NCI-H187 (cell line): ENCODE measurements at regions not wholly inside any gene's neighbourhood (a gene's known extent, or its start where the extent isn't known, plus 50 kb on each side); places are given as distances from the start of the nearest gene placed in this dataset.
A peak's percentile ranks its signal among the peaks of the same experiment; 100 is the strongest.
"Not testable (repeated sequence)": the region's sequence is repeated elsewhere in the genome, so short reads cannot be mapped to it uniquely, and the experiment has no call there.

Source experiments
- DNase-seq, 2 experiments: peaks; one replicate each; lab custom pipeline; 2025; lab: John Stamatoyannopoulos, UW

DNA sequence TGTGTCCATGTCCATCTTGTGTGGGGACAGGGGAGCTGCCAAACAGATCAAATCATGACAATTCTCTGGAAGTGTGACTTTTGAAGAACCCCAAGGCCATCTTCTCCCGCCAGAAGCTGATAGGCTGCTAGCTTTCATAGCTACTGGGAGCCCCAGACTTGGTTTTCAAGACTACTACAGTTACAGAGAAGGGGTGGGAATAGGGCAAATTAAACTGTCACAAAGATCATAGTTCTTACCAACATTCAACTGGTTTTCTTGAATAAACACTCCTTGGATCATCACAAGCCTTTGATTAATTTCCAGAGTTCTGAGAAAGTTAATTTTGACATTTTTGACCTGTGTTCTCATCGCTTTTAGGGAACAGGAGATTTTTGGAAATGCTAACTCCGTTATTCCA lies 67.8 kb upstream of the FARP1 start:
- no peak for DNase-seq

DNA sequence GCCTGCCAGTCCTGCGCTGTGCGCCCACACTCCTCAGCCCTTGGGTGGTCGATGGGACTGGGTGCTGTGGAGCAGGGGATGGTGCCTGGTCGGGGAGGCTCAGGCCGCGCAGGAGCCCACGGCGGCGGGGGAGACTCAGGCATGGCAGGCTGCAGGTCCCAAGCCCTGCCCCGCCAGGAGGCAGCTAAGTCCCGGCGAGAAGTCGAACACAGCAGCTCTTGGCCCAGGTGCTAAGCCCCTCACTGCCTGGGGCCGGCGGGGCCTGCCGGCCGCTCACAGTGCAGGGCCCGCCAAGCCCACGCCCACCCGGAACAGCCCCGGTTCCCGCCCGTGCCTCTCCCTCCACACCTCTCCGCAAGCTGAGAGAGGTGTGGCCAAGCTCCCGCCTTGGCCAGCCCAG lies 66.6 kb upstream of the FARP1 start:
- not testable (repeated sequence) for DNase-seq

DNA sequence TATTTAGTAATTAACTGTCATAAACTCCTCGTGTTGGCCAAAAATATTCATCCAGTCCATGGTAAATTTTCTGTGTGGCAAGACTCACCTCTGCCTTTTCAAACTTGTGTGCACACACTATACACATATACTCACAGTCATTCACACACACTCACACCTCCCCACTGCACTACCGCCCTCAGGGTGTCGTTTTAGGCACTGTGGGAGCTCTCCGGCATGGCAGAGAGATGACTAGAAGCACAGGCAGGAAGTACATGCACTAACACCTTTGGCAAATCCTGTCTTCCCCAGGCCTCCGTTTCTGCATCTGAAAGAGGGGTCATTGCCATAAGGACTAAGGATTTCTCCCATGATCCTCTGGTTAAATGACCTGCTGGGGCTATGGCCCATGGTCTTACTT lies 62.6 kb upstream of the FARP1 start:
- no peak for DNase-seq

DNA sequence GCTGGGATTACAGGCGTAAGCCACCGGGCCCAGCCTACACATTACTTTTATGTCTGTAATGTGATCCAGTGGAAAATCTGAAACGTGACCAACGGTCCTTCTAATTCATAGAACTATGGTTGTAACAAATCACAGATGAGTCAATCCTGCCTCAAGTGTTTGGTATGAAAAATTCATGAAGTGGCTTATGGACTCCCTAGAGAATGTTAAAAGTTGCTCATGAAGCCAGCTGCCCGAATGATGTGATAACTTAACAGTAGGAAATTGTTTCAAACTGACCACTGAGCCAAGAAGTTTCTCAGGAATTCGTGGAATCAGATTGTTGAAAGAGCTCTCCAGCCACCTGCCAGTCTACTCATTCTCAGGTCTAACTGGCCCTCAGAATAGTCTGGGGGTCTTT lies 59.4 kb upstream of the FARP1 start:
- DNase-seq = peak in 1 of 2 experiments; percentile 4

DNA sequence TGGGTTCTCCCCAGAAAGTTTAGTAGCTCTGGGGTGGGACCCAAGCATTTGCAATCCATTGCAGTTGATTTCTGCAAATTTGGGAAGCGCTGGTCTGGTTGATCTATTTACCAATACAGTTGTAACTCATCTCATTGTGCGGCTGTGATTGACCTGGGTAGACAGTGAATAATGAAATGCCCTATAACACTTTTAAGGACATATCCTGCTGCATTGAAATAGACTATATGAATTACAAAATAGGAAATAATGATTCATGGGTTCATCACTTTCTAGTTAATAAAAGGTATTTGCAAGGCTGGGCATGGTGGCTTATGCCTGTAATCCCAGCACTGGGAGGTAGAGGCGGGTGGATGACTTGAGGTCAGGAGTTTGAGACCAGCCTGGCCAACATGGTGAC lies 59.0 kb upstream of the FARP1 start:
- no peak for DNase-seq

DNA sequence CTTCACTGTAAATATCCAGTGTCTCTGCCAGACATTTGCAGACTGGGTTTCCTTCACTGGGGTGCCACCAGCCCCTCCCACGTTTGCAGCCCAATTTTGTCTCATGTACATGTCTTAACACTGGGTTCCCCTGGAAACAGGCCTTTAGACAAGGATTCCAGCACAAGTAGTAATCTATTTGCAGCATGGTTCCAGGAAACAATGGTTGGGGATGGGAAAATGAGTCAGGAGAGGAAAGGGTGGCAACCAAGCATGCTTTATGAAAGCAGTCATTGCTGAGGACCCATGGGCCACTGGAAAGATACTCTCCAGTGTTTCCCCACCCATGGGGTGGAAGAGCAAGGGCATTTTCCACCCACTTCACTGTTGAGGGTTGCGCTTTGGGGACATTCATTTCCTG lies 53.6 kb upstream of the FARP1 start:
- DNase-seq = no peak

DNA sequence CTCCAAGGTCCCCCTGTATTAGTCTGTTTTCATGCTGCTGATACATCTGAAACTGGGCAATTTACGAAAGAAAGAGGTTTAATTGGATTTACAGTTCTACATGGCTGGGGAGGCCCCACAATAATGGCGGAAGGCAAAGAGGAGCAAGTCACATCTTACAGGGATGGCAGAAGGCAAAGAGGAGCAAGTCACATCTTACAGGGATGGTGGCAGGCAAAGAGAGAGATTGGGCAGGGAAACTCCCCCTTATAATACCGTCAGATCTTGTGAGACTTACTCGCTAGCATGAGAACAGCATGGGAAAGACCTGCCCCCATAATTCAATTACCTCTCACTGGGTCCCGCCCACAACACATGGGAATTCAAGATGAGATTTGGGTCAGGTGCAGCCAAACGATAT lies 50.0 kb upstream of the FARP1 start:
- DNase-seq = no peak
